HEK293 (cell line): ENCODE measurements at regions not wholly inside any gene's neighbourhood (a gene's known extent, or its start where the extent isn't known, plus 50 kb on each side); places are given as distances from the start of the nearest gene placed in this dataset.

Experiments
- CTCF ChIA-PET: fragments of 350-600 bp; formaldehyde crosslinking; extraction: SDS; loops from one replicate; lab custom pipeline; 2021; ENCODE audit warnings: antibody characterized with exemption; lab: Yijun Ruan, JAX
- POLR2A ChIA-PET: fragments of 300-600 bp; formaldehyde crosslinking; extraction: SDS; loops from one replicate; lab custom pipeline; 2020; ENCODE audit warnings: antibody characterized with exemption, inconsistent platforms; lab: Yijun Ruan, JAX
- H3K27ac ChIP-seq: fragments of 200-500 bp; sonication (Bioruptor generic); 2 replicates; pipeline ENCODE4 v1.5.1; 2014; ENCODE audit warnings: low read depth, low read length, control low read depth, inconsistent platforms; ENCODE audit errors: extremely low read depth
- H3K36me3 ChIP-seq, 2 experiments: fragments of 200-500 bp in 1 of 2; sonication (Bioruptor generic) in 1 of 2; 1 replicate in 1 of 2; 2 replicates in 1 of 2; pipeline ENCODE4 v1.5.1; 2014 to 2017; ENCODE audit warnings: inconsistent platforms in 2 of 2, low read length in 2 of 2; ENCODE audit not compliant: control insufficient read depth in 2 of 2, insufficient read depth in 1 of 2
- H3K4me1 ChIP-seq: fragments of 200-500 bp; sonication (Bioruptor generic); 2 replicates; pipeline ENCODE4 v1.5.1; 2014; ENCODE audit warnings: mild to moderate bottlenecking, low read length, inconsistent platforms; ENCODE audit not compliant: control insufficient read depth, insufficient read depth
- H3K4me3 ChIP-seq: 2 replicates; pipeline ENCODE4 v1.5.1; 2011; ENCODE audit warnings: low read depth, mild to moderate bottlenecking, control low read depth, low read length, moderate library complexity
- H3K9me3 ChIP-seq: fragments of 200-500 bp; sonication (Bioruptor generic); 2 replicates; pipeline ENCODE4 v1.5.1; 2014; ENCODE audit warnings: low read depth, low read length, inconsistent platforms; ENCODE audit not compliant: control insufficient read depth, insufficient read depth
- BCL11B ChIP-seq: fragments of 450-650 bp; formaldehyde crosslinking; IDR thresholded peaks from 2 replicates; pipeline ENCODE4 v1.5.1; 2016; ENCODE audit warnings: low read depth, missing biosample characterization, missing genetic modification characterization
- GLIS2 ChIP-seq: fragments of 450-650 bp; formaldehyde crosslinking; IDR thresholded peaks from 2 replicates; pipeline ENCODE4 v1.5.1; 2016; ENCODE audit warnings: missing biosample characterization, missing genetic modification characterization
- MZF1 ChIP-seq: fragments of 450-650 bp; formaldehyde crosslinking; IDR thresholded peaks from 2 replicates; pipeline ENCODE4 v1.5.1; 2017; ENCODE audit warnings: missing biosample characterization, missing genetic modification characterization, borderline replicate concordance
- SETDB1 ChIP-seq: IDR thresholded peaks from one replicate; pipeline ENCODE4 v1.6.1; 2017; ENCODE audit warnings: mild to moderate bottlenecking, low read length, moderate library complexity, mixed read lengths; ENCODE audit not compliant: insufficient read length
- YY2 ChIP-seq: fragments of 450-650 bp; formaldehyde crosslinking; IDR thresholded peaks from 2 replicates; pipeline ENCODE4 v1.5.1; 2016; ENCODE audit warnings: missing biosample characterization, missing genetic modification characterization
- ZBTB17 ChIP-seq: fragments of 450-650 bp; formaldehyde crosslinking; IDR thresholded peaks from 2 replicates; pipeline ENCODE4 v1.5.1; 2016; ENCODE audit warnings: missing biosample characterization, missing genetic modification characterization
- ZBTB48 ChIP-seq: fragments of 450-650 bp; formaldehyde crosslinking; IDR thresholded peaks from 2 replicates; pipeline ENCODE4 v1.5.1; 2016; ENCODE audit warnings: missing biosample characterization, missing genetic modification characterization
- ZBTB7A ChIP-seq: fragments of 450-650 bp; formaldehyde crosslinking; IDR thresholded peaks from 2 replicates; pipeline ENCODE4 v1.5.1; 2016; ENCODE audit warnings: low read depth, missing biosample characterization, missing genetic modification characterization
- ZFP41 ChIP-seq: fragments of 450-650 bp; formaldehyde crosslinking; IDR thresholded peaks from 2 replicates; pipeline ENCODE4 v1.5.1; 2016; ENCODE audit warnings: missing biosample characterization, missing genetic modification characterization, borderline replicate concordance
- ZFP69B ChIP-seq: fragments of 450-650 bp; formaldehyde crosslinking; IDR thresholded peaks from 2 replicates; pipeline ENCODE4 v1.5.1; 2016; ENCODE audit warnings: missing biosample characterization, missing genetic modification characterization
- ZNF10 ChIP-seq: fragments of 450-650 bp; formaldehyde crosslinking; IDR thresholded peaks from 2 replicates; pipeline ENCODE4 v1.5.1; 2017; ENCODE audit warnings: missing biosample characterization, missing genetic modification characterization
- ZNF112 ChIP-seq: fragments of 450-650 bp; formaldehyde crosslinking; IDR thresholded peaks from 2 replicates; pipeline ENCODE4 v1.5.0; 2017; ENCODE audit warnings: missing biosample characterization, missing genetic modification characterization
- ZNF132 ChIP-seq: fragments of 450-650 bp; formaldehyde crosslinking; IDR thresholded peaks from 2 replicates; pipeline ENCODE4 v1.5.1; 2017; ENCODE audit warnings: missing biosample characterization, missing genetic modification characterization, borderline replicate concordance
- ZNF155 ChIP-seq: fragments of 450-650 bp; formaldehyde crosslinking; IDR thresholded peaks from 2 replicates; pipeline ENCODE4 v1.5.1; 2016; ENCODE audit warnings: missing biosample characterization, missing genetic modification characterization
- ZNF184 ChIP-seq: fragments of 450-650 bp; IDR thresholded peaks from 2 replicates; pipeline ENCODE4 v1.5.1; 2018; ENCODE audit warnings: missing biosample characterization, mild to moderate bottlenecking, missing genetic modification characterization
- ZNF223 ChIP-seq: fragments of 450-650 bp; formaldehyde crosslinking; IDR thresholded peaks from 2 replicates; pipeline ENCODE4 v1.5.1; 2016; ENCODE audit warnings: missing biosample characterization, missing genetic modification characterization
- ZNF354C ChIP-seq: fragments of 450-650 bp; formaldehyde crosslinking; IDR thresholded peaks from 2 replicates; pipeline ENCODE4 v1.5.1; 2016; ENCODE audit warnings: missing biosample characterization, missing genetic modification characterization, low read depth, borderline replicate concordance
- ZNF48 ChIP-seq: fragments of 450-650 bp; formaldehyde crosslinking; IDR thresholded peaks from 2 replicates; pipeline ENCODE4 v1.5.1; 2016; ENCODE audit warnings: missing biosample characterization, missing genetic modification characterization
- ZNF624 ChIP-seq: fragments of 450-650 bp; formaldehyde crosslinking; IDR thresholded peaks from 2 replicates; pipeline ENCODE4 v1.5.1; 2017; ENCODE audit warnings: missing biosample characterization, missing genetic modification characterization
- ZNF792 ChIP-seq: fragments of 450-650 bp; formaldehyde crosslinking; IDR thresholded peaks from 2 replicates; pipeline ENCODE4 v1.5.1; 2016; ENCODE audit warnings: missing biosample characterization, missing genetic modification characterization
- TF ChIP-seq, protein P1 (sequence below): fragments of 450-650 bp; formaldehyde crosslinking; IDR thresholded peaks from 2 replicates; pipeline ENCODE4 v1.5.1; 2016; ENCODE audit warnings: missing biosample characterization, missing genetic modification characterization
- TF ChIP-seq, protein P2 (sequence below): fragments of 450-650 bp; formaldehyde crosslinking; conservative IDR thresholded peaks from 2 replicates; pipeline ENCODE4 v1.5.1; 2016; ENCODE audit warnings: low read depth, missing biosample characterization, missing genetic modification characterization
- TF ChIP-seq, protein P3 (sequence below): fragments of 450-650 bp; formaldehyde crosslinking; IDR thresholded peaks from 2 replicates; pipeline ENCODE4 v1.5.1; 2016; ENCODE audit warnings: missing biosample characterization, missing genetic modification characterization
- TF ChIP-seq, protein P4 (sequence below): fragments of 450-650 bp; formaldehyde crosslinking; IDR thresholded peaks from 2 replicates; pipeline ENCODE4 v1.5.1; 2016; ENCODE audit warnings: missing biosample characterization, missing genetic modification characterization

DNA sequence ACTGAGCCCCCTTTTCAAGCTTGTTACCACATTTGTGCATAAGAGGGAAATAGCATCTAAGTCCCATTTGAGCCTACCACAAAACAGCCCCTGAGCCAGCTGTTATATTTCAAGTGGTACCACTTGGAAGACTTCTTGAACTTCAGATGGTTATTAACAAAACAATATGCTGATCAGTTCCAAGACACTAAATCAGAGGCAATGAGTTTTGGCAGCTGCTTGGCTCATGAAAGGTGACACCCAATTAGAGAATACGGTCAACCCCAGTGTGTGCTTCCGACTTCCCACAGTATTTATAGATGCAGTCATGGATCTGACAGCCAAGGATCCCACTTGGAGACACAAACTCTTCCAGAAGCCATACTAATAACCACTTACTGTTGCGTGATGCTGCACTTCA lies 469.6 kb upstream of the PPP2R3A start:
- no peak overlapping the region for H3K4me3 ChIP-seq
- POLR2A ChIA-PET, result no interaction called here
- no peaks in the 10 kb centered on the region for H3K4me1 ChIP-seq
- no peaks in the 10 kb centered on the region for H3K36me3 ChIP-seq
- H3K27ac ChIP-seq, result no peak overlapping the region
- no peaks in the 10 kb centered on the region for H3K9me3 ChIP-seq
- no peak for TF ChIP-seq SETDB1
- TF ChIP-seq ZBTB7A (tag by site-specific recombination), result no peak
- no peak for TF ChIP-seq ZNF132
- no peak for TF ChIP-seq ZFP41 (tag by site-specific recombination)
- TF ChIP-seq ZFP69B (tag by site-specific recombination), result no peak
- TF ChIP-seq, protein P1, sequence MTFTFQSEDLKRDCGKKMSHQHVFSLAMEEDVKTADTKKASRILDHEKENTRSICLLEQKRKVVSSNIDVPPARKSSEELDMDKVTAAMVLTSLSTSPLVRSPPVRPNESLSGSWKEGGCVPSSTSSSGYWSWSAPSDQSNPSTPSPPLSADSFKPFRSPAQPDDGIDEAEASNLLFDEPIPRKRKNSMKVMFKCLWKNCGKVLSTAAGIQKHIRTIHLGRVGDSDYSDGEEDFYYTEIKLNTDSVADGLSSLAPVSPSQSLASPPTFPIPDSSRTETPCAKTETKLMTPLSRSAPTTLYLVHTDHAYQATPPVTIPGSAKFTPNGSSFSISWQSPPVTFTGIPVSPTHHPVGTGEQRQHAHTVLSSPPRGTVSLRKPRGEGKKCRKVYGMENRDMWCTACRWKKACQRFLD, result no peak
- TF ChIP-seq ZNF112 (tag by site-specific recombination), result no peak
- no peak for TF ChIP-seq ZNF624 (tag by site-specific recombination)
- TF ChIP-seq BCL11B, result no peak
- no peak for TF ChIP-seq ZNF792 (tag by site-specific recombination)
- TF ChIP-seq ZNF48 (tag by site-specific recombination), result no peak
- TF ChIP-seq, protein P2, sequence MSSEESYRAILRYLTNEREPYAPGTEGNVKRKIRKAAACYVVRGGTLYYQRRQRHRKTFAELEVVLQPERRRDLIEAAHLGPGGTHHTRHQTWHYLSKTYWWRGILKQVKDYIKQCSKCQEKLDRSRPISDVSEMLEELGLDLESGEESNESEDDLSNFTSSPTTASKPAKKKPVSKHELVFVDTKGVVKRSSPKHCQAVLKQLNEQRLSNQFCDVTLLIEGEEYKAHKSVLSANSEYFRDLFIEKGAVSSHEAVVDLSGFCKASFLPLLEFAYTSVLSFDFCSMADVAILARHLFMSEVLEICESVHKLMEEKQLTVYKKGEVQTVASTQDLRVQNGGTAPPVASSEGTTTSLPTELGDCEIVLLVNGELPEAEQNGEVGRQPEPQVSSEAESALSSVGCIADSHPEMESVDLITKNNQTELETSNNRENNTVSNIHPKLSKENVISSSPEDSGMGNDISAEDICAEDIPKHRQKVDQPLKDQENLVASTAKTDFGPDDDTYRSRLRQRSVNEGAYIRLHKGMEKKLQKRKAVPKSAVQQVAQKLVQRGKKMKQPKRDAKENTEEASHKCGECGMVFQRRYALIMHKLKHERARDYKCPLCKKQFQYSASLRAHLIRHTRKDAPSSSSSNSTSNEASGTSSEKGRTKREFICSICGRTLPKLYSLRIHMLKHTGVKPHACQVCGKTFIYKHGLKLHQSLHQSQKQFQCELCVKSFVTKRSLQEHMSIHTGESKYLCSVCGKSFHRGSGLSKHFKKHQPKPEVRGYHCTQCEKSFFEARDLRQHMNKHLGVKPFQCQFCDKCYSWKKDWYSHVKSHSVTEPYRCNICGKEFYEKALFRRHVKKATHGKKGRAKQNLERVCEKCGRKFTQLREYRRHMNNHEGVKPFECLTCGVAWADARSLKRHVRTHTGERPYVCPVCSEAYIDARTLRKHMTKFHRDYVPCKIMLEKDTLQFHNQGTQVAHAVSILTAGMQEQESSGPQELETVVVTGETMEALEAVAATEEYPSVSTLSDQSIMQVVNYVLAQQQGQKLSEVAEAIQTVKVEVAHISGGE (tag by site-specific recombination), result no peak
- no peak for TF ChIP-seq ZNF184 (tag by site-specific recombination)
- TF ChIP-seq, protein P3, sequence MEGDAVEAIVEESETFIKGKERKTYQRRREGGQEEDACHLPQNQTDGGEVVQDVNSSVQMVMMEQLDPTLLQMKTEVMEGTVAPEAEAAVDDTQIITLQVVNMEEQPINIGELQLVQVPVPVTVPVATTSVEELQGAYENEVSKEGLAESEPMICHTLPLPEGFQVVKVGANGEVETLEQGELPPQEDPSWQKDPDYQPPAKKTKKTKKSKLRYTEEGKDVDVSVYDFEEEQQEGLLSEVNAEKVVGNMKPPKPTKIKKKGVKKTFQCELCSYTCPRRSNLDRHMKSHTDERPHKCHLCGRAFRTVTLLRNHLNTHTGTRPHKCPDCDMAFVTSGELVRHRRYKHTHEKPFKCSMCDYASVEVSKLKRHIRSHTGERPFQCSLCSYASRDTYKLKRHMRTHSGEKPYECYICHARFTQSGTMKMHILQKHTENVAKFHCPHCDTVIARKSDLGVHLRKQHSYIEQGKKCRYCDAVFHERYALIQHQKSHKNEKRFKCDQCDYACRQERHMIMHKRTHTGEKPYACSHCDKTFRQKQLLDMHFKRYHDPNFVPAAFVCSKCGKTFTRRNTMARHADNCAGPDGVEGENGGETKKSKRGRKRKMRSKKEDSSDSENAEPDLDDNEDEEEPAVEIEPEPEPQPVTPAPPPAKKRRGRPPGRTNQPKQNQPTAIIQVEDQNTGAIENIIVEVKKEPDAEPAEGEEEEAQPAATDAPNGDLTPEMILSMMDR (tag by site-specific recombination), result no peak
- TF ChIP-seq, all 188 proteins: peak for 0
- CTCF ChIA-PET, result no interaction called here

DNA sequence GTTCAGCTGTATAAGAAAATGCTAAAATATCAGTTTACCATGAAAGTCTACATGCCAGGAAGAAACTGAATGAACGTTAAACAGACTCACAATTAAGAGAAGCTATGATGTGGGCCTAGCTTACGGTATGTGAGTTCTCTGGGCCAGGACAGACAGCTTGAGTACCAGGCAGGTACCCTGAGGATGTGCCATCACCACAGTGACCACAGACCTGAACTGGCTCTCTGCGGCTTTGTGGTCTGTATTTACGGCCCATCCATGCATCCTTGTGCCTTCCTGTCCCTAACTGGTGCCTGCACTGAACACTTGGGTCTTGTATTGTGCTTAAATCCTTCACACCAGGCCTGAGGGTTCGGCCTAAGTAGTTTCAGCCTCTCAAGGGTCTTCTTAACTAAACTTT lies 467.5 kb upstream of the PPP2R3A start:
- Histone ChIP-seq H3K4me3 (no peak overlapping the region), H3K4me1 (no peaks in the 10 kb centered on the region), H3K36me3 (no peaks in the 10 kb centered on the region), H3K9me3 (no peaks in the 10 kb centered on the region), H3K27ac (no peak overlapping the region)
- TF ChIP-seq ZNF354C (tag by site-specific recombination) (no peak), ZNF223 (tag by site-specific recombination) (no peak), ZNF10 (tag by site-specific recombination) (no peak), ZBTB48 (tag by site-specific recombination) (no peak), ZBTB17 (tag by site-specific recombination) (no peak), MZF1 (no peak), YY2 (tag by site-specific recombination) (no peak), ZNF155 (tag by site-specific recombination) (no peak), GLIS2 (tag by site-specific recombination) (no peak), ZFP41 (tag by site-specific recombination) (no peak)
- TF ChIP-seq, protein P2 (tag by site-specific recombination), result no peak
- TF ChIP-seq, protein P4, sequence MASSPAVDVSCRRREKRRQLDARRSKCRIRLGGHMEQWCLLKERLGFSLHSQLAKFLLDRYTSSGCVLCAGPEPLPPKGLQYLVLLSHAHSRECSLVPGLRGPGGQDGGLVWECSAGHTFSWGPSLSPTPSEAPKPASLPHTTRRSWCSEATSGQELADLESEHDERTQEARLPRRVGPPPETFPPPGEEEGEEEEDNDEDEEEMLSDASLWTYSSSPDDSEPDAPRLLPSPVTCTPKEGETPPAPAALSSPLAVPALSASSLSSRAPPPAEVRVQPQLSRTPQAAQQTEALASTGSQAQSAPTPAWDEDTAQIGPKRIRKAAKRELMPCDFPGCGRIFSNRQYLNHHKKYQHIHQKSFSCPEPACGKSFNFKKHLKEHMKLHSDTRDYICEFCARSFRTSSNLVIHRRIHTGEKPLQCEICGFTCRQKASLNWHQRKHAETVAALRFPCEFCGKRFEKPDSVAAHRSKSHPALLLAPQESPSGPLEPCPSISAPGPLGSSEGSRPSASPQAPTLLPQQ, result no peak
- ChIA-PET POLR2A (no interaction called here), CTCF (no interaction called here)
